ENCODE measurements at regions not wholly inside any gene's neighbourhood (a gene's known extent, or its start where the extent isn't known, plus 50 kb on each side); places are given as distances from the start of the nearest gene placed in this dataset.

DNA sequence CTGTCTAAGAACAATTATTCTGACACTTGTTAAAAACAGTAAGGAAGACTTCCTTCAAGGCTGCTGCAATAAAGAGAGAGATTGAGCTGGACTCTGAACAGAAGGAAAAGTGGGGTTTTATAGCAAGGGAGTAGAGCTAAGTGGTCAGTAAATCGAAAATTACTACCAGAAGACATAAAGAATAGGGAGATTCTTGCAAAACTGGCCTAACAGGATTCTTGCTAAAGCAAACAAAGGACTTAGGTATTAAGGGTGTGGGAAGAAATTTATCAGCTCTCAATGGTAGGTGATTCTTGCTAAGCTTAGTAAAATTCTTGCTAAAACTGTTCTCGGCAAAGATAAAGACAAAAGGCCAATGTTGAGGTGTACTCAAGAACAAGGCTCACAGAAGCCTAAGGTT lies 300.5 kb downstream of the SLCO4C1 start:
- CTCF ChIA-PET (ENCODE audit: low intra/inter-chr PET ratio, low total read pairs), result no interaction called here
- Histone ChIP-seq H3K36me3 (replicated peaks in 1 of 2; ENCODE audit: control insufficient read depth in 1 of 2, insufficient read depth in 2 of 2, low read length in 2 of 2) (no peaks in the 10 kb centered on the region), H3K9ac (ENCODE audit: insufficient read depth, low read depth, low read length) (no peak overlapping the region), H4K20me1 (ENCODE audit: insufficient read depth, low read length) (no peaks in the 10 kb centered on the region), H3K4me3 (replicated peaks in 1 of 3; ENCODE audit: insufficient read depth in 1 of 3, low read depth in 2 of 3, low read length in 3 of 3) (no peak overlapping the region), H3K4me2 (ENCODE audit: low read depth, low read length) (no peak overlapping the region), H3K9me3 (ENCODE audit: low read length) (no peaks in the 10 kb centered on the region), H3K27ac (ENCODE audit: extremely low read length, insufficient read depth, low read length) (no peak overlapping the region), H2AFZ (ENCODE audit: low read length) (no peak overlapping the region), H3K27me3 (ENCODE audit: control insufficient read depth in 1 of 2, insufficient read depth in 2 of 2, low read length in 2 of 2) (no peaks in the 10 kb centered on the region), H3K4me1 (ENCODE audit: insufficient read depth, low read length) (no peaks in the 10 kb centered on the region), H3K79me2 (ENCODE audit: insufficient read depth, low read length) (no peaks in the 10 kb centered on the region)
- POLR2A ChIA-PET, result no interaction called here
- WGBS (ENCODE audit: low lambda C conversion rate), result 2% methylated on average over 2 of the region's 2 CpGs
- BruUV-seq (replicated peaks), result no TSS peak
- no peak for ATAC-seq
- intact Hi-C loops (cut with micrococcal nuclease; ENCODE audit: unreplicated experiment) (no loop called here), in situ Hi-C loops (cut with HindIII; ENCODE audit: extremely low pct_ligation_motif_present, low pct_unique_long_range_greater_than_20kb) (no loop called here)
- no peak for DNase-seq (ENCODE audit: low spot score)
- no peak for FAIRE-seq
- TF ChIP-seq ZNF773 (CRISPR knock-in tag; IDR thresholded peaks at IDR 0.05; ENCODE audit: borderline replicate concordance) (no peak), ZNF75D (CRISPR knock-in tag; IDR thresholded peaks at IDR 0.05; ENCODE audit: borderline replicate concordance) (no peak), MYC (CRISPR knock-in tag; IDR thresholded peaks at IDR 0.05; ENCODE audit: borderline replicate concordance) (no peak), ZNF7 (CRISPR knock-in tag; IDR thresholded peaks at IDR 0.05) (no peak), GLI4 (CRISPR knock-in tag; IDR thresholded peaks at IDR 0.05; ENCODE audit: borderline replicate concordance) (no peak), ZNF138 (CRISPR knock-in tag; IDR thresholded peaks at IDR 0.05; ENCODE audit: low read depth) (no peak), ATRX (CRISPR knock-in tag; IDR thresholded peaks at IDR 0.05; ENCODE audit: borderline replicate concordance) (no peak), ZNF143 (CRISPR knock-in tag; IDR thresholded peaks at IDR 0.05) (no peak), ZNF766 (CRISPR knock-in tag; IDR thresholded peaks at IDR 0.05; ENCODE audit: borderline replicate concordance) (no peak)
- TF ChIP-seq, protein P1, sequence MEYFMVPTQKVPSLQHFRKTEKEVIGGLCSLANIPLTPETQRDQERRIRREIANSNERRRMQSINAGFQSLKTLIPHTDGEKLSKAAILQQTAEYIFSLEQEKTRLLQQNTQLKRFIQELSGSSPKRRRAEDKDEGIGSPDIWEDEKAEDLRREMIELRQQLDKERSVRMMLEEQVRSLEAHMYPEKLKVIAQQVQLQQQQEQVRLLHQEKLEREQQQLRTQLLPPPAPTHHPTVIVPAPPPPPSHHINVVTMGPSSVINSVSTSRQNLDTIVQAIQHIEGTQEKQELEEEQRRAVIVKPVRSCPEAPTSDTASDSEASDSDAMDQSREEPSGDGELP (IDR thresholded peaks at IDR 0.05; ENCODE audit: borderline replicate concordance, low read depth), result no peak
- TF ChIP-seq, protein P2, sequence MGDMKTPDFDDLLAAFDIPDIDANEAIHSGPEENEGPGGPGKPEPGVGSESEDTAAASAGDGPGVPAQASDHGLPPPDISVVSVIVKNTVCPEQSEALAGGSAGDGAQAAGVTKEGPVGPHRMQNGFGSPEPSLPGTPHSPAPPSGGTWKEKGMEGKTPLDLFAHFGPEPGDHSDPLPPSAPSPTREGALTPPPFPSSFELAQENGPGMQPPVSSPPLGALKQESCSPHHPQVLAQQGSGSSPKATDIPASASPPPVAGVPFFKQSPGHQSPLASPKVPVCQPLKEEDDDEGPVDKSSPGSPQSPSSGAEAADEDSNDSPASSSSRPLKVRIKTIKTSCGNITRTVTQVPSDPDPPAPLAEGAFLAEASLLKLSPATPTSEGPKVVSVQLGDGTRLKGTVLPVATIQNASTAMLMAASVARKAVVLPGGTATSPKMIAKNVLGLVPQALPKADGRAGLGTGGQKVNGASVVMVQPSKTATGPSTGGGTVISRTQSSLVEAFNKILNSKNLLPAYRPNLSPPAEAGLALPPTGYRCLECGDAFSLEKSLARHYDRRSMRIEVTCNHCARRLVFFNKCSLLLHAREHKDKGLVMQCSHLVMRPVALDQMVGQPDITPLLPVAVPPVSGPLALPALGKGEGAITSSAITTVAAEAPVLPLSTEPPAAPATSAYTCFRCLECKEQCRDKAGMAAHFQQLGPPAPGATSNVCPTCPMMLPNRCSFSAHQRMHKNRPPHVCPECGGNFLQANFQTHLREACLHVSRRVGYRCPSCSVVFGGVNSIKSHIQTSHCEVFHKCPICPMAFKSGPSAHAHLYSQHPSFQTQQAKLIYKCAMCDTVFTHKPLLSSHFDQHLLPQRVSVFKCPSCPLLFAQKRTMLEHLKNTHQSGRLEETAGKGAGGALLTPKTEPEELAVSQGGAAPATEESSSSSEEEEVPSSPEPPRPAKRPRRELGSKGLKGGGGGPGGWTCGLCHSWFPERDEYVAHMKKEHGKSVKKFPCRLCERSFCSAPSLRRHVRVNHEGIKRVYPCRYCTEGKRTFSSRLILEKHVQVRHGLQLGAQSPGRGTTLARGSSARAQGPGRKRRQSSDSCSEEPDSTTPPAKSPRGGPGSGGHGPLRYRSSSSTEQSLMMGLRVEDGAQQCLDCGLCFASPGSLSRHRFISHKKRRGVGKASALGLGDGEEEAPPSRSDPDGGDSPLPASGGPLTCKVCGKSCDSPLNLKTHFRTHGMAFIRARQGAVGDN (CRISPR knock-in tag; IDR thresholded peaks at IDR 0.05), result no peak
- TF ChIP-seq, protein P3, sequence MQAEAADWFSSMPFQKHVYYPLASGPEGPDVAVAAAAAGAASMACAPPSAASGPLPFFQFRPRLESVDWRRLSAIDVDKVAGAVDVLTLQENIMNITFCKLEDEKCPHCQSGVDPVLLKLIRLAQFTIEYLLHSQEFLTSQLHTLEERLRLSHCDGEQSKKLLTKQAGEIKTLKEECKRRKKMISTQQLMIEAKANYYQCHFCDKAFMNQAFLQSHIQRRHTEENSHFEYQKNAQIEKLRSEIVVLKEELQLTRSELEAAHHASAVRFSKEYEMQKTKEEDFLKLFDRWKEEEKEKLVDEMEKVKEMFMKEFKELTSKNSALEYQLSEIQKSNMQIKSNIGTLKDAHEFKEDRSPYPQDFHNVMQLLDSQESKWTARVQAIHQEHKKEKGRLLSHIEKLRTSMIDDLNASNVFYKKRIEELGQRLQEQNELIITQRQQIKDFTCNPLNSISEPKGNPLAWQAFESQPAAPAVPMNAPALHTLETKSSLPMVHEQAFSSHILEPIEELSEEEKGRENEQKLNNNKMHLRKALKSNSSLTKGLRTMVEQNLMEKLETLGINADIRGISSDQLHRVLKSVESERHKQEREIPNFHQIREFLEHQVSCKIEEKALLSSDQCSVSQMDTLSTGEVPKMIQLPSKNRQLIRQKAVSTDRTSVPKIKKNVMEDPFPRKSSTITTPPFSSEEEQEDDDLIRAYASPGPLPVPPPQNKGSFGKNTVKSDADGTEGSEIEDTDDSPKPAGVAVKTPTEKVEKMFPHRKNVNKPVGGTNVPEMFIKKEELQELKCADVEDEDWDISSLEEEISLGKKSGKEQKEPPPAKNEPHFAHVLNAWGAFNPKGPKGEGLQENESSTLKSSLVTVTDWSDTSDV (CRISPR knock-in tag; IDR thresholded peaks at IDR 0.05), result no peak
- TF ChIP-seq, protein P4, sequence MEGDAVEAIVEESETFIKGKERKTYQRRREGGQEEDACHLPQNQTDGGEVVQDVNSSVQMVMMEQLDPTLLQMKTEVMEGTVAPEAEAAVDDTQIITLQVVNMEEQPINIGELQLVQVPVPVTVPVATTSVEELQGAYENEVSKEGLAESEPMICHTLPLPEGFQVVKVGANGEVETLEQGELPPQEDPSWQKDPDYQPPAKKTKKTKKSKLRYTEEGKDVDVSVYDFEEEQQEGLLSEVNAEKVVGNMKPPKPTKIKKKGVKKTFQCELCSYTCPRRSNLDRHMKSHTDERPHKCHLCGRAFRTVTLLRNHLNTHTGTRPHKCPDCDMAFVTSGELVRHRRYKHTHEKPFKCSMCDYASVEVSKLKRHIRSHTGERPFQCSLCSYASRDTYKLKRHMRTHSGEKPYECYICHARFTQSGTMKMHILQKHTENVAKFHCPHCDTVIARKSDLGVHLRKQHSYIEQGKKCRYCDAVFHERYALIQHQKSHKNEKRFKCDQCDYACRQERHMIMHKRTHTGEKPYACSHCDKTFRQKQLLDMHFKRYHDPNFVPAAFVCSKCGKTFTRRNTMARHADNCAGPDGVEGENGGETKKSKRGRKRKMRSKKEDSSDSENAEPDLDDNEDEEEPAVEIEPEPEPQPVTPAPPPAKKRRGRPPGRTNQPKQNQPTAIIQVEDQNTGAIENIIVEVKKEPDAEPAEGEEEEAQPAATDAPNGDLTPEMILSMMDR (CRISPR knock-in tag; IDR thresholded peaks at IDR 0.05), result no peak
- TF ChIP-seq, protein P5, sequence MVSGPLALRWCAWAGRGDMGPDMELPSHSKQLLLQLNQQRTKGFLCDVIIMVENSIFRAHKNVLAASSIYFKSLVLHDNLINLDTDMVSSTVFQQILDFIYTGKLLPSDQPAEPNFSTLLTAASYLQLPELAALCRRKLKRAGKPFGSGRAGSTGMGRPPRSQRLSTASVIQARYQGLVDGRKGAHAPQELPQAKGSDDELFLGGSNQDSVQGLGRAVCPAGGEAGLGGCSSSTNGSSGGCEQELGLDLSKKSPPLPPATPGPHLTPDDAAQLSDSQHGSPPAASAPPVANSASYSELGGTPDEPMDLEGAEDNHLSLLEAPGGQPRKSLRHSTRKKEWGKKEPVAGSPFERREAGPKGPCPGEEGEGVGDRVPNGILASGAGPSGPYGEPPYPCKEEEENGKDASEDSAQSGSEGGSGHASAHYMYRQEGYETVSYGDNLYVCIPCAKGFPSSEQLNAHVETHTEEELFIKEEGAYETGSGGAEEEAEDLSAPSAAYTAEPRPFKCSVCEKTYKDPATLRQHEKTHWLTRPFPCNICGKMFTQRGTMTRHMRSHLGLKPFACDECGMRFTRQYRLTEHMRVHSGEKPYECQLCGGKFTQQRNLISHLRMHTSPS (CRISPR knock-in tag; IDR thresholded peaks at IDR 0.05; ENCODE audit: low read depth), result no peak
